Central memory CD8-positive, alpha-beta T cell (primary cell): ENCODE measurements at regions not wholly inside any gene's neighbourhood (a gene's known extent, or its start where the extent isn't known, plus 50 kb on each side); places are given as distances from the start of the nearest gene placed in this dataset.

Source experiments
- ATAC-seq: fragments of 150-1000 bp; cut with Tn5 transposase; replicated peaks from 2 replicates; pipeline ENCODE4 v1.10.0; 2022; ENCODE audit warnings: mild to moderate bottlenecking, moderate FRiP score, moderate number of reproducible peaks; ENCODE audit not compliant: poor library complexity, severe bottlenecking; ENCODE audit errors: extremely low read depth
- DNase-seq, 2 donors: peaks; one replicate each; pipeline ENCODE4 v3.0.0; 2021; ENCODE audit warnings: low spot score in 2 of 2
- H3K27ac Mint-ChIP-seq: one replicate; pipeline ENCODE4 v1.8.0; 2022; ENCODE audit warnings: low read depth, mild to moderate bottlenecking, moderate library complexity, mixed read lengths
- H3K27me3 Mint-ChIP-seq: one replicate; pipeline ENCODE4 v1.8.0; 2022; ENCODE audit warnings: mixed read lengths
- H3K36me3 Mint-ChIP-seq: one replicate; pipeline ENCODE4 v1.8.0; 2022; ENCODE audit warnings: mild to moderate bottlenecking, moderate library complexity, mixed read lengths; ENCODE audit not compliant: insufficient read depth
- H3K4me1 Mint-ChIP-seq: one replicate; pipeline ENCODE4 v1.8.0; 2022; ENCODE audit warnings: mixed read lengths
- H3K4me3 Mint-ChIP-seq: one replicate; pipeline ENCODE4 v1.8.0; 2022; ENCODE audit warnings: mild to moderate bottlenecking, moderate library complexity, mixed read lengths
- H3K9me3 Mint-ChIP-seq: one replicate; pipeline ENCODE4 v1.8.0; 2022; ENCODE audit warnings: mixed read lengths

DNA sequence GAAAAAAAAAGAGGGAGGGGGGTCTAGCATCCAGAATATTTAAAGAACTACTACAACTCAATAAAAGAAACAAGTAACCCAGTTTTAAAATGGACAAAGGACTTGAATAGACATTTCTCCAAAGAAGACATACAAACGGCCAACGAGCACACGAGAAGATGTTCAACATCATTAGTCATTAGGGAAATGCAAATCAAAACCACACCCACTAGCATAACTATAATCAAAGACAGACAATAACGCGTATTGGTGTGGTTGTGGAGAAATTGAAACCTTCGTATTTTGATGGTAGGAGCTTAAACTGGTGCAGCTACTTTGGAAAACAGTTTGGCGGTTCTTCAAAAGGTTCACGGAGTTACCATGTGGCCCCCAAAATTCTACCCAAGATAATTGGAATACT lies 64.3 kb upstream of the CAB39 start:
- Mint-ChIP-seq H3K27ac (no peak overlapping the region), H3K4me1 (peaks cover 20% of the 10 kb centered on the region), H3K9me3 (no peaks in the 10 kb centered on the region), H3K4me3 (no peak overlapping the region), H3K27me3 (no peaks in the 10 kb centered on the region), H3K36me3 (no peaks in the 10 kb centered on the region)
- ATAC-seq (no peak), DNase-seq (no peak)

DNA sequence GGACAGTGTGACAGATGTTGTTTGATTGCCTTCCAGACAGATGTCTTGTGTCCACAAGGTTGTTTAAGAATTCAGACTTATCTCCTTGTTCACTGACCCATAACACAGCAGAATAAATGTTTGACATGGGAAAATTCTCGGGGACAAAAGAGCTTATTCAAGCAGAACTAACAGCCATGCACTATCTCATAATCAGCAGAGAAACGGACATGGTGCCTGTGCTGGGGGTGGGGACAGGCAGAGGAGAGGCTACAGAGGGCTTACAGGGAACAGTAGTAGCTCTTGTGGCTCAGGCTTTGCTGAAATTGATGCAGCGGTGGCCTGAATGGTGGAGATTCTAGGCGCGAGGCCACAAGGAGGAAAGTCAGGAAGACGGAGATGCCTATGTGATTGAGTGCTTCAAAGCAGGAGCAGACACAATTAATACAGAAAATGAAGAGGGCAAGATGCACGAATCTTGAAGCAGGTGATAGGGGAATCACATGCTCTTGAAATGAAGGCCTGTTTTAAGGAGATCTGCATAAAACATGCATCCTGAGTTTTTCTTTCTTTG lies 62.0 kb upstream of the CAB39 start:
- H3K9me3 Mint-ChIP-seq, result no peaks in the 10 kb centered on the region
- no peaks in the 10 kb centered on the region for H3K27me3 Mint-ChIP-seq
- peaks cover 2% of the 10 kb centered on the region for H3K36me3 Mint-ChIP-seq
- no peak overlapping the region for H3K27ac Mint-ChIP-seq
- DNase-seq (no peak), ATAC-seq (no peak)
- no peak overlapping the region for H3K4me3 Mint-ChIP-seq
- peaks cover 24% of the 10 kb centered on the region for H3K4me1 Mint-ChIP-seq

DNA sequence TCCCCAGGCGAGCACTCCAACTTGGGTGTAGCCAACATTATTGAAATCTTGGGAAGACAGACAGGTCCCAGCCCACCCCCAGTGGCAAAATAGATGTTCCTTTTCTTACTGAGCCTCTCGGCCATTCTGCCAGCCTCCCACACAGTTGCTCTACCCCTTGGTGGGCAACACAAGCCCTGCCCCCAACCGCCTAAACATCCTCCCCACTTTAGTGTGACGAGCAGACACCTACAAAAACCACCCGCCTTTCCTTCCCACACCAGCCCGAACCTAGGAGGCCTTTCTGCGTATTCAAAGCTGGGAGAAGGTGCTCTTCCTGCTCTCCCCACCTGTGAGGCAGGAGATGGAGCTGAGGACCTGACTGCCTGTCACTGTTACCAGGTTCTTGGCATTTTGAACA lies 58.6 kb upstream of the CAB39 start:
- no peak for DNase-seq
- Mint-ChIP-seq H3K27ac (peak overlapping the region; percentile 79), H3K4me3 (peak overlapping the region; percentile 43), H3K36me3 (peaks cover 2% of the 10 kb centered on the region), H3K27me3 (no peaks in the 10 kb centered on the region), H3K9me3 (no peaks in the 10 kb centered on the region), H3K4me1 (peaks cover 53% of the 10 kb centered on the region)
- ATAC-seq, result no peak

DNA sequence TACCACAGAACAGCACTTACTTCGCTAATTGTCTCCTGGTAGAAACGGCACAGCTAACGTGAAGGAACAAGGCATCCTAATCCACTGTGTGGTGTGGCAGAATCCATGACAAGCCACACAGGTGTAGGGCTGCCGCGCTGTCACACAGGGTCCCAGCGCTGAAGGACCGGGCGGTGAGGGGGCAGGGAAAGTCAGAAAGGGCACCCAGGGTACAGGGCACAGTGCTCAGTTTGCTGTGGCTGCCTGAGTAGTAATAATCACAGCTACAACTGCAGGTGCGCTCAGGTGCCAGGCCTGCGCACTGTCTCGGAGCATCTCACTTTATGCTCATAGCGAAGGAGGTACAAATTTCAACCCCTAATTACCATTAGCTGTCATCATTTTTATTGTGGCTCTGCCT lies 55.2 kb upstream of the CAB39 start:
- Mint-ChIP-seq H3K4me3 (no peak overlapping the region), H3K27me3 (no peaks in the 10 kb centered on the region), H3K27ac (peak overlapping the region; percentile 84), H3K4me1 (peaks cover 79% of the 10 kb centered on the region), H3K36me3 (peaks cover 4% of the 10 kb centered on the region), H3K9me3 (no peaks in the 10 kb centered on the region)
- no peak for ATAC-seq
- no peak for DNase-seq

DNA sequence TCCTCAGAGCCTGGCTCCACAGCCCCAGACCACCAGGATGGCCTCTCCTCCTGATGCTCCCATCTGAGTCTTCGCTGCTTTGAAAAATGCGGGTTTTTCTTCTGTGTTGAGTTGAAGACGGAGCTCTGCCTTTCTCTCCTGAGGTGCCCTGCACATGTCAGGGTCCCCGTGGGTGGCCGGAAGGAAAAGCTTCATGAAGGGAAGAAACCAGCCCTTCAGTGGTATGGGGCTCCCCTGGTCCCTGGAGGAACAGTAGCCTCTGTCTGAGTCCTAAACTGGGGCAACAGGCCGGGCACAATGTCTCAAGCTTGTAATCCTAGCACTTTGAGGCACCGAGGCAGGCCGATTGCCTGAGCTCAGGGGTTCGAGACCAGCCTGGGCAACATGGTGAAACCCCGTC lies 54.7 kb upstream of the CAB39 start:
- H3K36me3 Mint-ChIP-seq, result peaks cover 5% of the 10 kb centered on the region
- H3K4me3 Mint-ChIP-seq, result no peak overlapping the region
- H3K27ac Mint-ChIP-seq, result peak overlapping the region; percentile 84
- peaks cover 79% of the 10 kb centered on the region for H3K4me1 Mint-ChIP-seq
- DNase-seq, result no peak
- no peak for ATAC-seq
- no peaks in the 10 kb centered on the region for H3K9me3 Mint-ChIP-seq
- H3K27me3 Mint-ChIP-seq, result no peaks in the 10 kb centered on the region

DNA sequence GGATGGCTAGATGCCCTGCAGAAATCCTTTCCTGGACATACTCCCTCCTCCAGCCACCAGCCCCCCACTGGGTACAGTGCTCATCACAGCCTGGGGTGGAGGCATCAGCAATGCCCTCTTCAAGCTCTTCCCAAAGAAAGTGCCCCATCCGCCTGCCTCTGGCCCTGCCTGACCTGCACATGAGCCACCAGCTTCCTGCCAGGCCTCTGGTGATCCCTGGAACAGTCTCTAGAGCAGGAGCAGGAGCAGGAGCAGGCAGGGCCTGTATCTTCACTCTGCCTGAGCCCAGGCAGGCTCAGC lies 54.1 kb upstream of the CAB39 start:
- Mint-ChIP-seq H3K27me3 (no peaks in the 10 kb centered on the region), H3K27ac (peak overlapping the region; percentile 79), H3K4me1 (peaks cover 85% of the 10 kb centered on the region), H3K4me3 (peak overlapping the region; percentile 52), H3K9me3 (no peaks in the 10 kb centered on the region), H3K36me3 (peaks cover 6% of the 10 kb centered on the region)
- no peak for DNase-seq
- no peak for ATAC-seq

DNA sequence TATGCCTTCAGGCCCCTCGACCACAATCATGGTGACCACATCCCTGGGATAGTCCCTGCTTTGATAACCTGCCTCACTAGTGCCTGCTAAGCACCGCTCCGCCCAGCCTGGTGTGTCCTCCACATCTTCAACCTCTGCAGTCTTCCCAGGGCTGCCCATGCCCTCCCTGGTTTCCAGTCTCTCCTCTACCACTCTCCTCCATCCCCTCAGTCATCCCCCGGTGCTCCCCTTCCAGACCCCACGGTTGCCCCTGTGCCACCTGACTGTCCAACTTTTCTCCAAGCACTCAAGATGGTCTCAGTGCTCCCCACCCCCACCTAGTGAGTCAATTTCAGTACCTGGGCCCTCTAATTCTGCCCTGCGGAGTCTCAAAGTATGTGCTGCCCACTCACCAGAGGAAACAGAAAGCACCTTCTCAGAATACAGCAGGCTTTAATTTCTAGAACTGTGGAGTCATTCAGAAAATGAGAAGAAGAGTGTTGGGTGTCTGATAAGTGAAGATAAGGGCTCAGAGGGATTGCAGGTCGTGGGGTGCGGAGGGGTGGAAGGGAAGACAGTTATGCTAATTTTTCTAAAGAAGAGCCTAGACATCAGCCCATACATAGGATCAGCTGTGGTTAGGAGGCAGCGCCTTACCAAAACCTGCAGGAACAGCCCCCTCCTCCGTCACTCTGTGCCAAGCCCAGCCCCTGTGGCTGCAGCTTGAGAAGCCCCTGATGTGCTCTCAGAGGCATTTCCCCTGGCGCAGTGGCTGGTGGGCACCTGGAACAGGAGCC lies 53.6 kb upstream of the CAB39 start:
- Mint-ChIP-seq H3K9me3 (no peaks in the 10 kb centered on the region), H3K27me3 (no peaks in the 10 kb centered on the region), H3K4me3 (peak overlapping the region; percentile 52), H3K36me3 (peaks cover 6% of the 10 kb centered on the region), H3K4me1 (peaks cover 88% of the 10 kb centered on the region), H3K27ac (peak overlapping the region; percentile 79)
- DNase-seq (no peak), ATAC-seq (peak; percentile 25)

DNA sequence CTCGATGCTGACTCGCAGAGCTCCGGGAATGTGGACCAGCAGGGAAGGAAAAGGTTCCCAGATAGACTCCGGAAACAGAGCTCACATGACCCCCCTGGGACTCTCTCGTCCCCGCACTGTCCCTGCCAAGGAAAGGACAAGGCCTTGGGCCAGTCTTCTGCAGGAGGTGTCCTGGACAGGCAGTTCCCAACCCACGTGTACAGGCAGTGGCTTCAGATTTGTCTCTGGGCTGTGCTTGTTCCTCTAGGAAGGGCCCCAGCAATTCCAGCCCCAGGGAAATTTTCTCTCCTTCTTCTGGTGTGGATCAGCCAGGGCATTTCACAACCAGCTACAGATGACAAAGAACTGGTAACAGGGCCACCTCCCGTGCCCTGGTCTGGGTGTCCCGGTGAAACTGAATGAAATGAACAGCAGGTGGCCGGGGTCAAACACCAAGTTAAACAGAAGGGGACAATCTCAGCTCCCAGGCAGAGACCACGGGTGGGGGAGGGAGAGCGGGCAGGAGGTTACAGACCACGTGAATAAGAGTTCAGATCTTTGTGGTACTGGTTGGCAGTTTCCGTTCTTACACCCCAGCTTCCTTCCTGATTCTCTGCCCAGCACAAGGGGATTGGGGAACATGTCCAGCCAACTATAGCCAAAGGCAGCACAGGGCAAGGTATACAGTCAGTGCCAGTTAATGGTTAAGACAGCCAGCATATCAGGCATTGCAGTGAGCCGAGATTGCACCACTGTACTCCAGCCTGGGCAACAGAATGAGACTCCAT lies 52.2 kb upstream of the CAB39 start:
- Mint-ChIP-seq H3K9me3 (no peaks in the 10 kb centered on the region), H3K4me3 (peak overlapping the region; percentile 52), H3K27ac (peak overlapping the region; percentile 70), H3K27me3 (no peaks in the 10 kb centered on the region), H3K36me3 (peaks cover 7% of the 10 kb centered on the region), H3K4me1 (peaks cover 93% of the 10 kb centered on the region)
- no peak for DNase-seq
- peak; percentile 57 for ATAC-seq

DNA sequence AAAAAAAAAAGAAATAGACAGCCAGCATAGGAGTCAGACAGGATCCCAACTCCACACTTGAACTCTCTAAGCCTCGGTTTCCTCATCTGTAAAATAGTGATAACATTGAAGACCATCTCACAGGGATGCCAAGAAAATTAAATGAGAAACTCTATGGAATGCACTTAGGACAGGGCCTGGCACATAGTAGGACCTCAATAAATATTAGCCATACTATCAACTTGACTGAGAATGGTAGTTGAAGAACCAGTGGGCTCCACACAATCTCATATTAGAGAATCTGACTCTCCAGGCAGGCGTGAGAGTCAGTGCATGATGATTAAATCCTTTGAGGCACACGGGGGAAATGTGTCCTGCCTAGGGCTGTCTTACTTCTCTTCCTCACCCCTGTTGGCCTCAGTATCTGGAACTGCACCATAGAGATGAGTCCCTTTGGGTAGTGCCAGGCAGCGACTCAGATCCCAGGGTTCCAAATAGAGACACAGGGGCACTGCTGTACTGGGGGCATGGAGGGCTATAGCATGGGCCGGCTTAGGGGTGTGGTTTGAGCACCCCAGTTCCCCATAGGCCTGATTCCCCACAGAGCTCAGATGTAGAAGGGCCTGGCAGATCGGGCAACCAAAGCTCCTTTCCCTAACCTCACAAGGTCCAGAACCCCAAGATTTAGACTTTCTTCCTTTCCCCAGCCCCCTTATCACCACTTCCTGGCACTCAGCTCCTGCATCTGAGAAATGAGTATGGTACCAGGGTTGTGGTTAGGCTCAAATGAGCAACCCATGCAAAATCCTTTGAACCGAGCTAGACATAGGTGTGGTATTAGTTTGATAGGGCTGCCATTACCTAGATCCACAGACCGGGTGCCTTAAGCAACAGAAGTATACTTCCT lies 51.3 kb upstream of the CAB39 start:
- Mint-ChIP-seq H3K4me1 (peaks cover 88% of the 10 kb centered on the region), H3K36me3 (peaks cover 7% of the 10 kb centered on the region), H3K27ac (peak overlapping the region; percentile 70), H3K27me3 (no peaks in the 10 kb centered on the region), H3K4me3 (peak overlapping the region; percentile 46), H3K9me3 (no peaks in the 10 kb centered on the region)
- DNase-seq (no peak), ATAC-seq (peak; percentile 50)
